ENCODE measurements at regions not wholly inside any gene's neighbourhood (a gene's known extent, or its start where the extent isn't known, plus 50 kb on each side); places are given as distances from the start of the nearest gene placed in this dataset.

DNA sequence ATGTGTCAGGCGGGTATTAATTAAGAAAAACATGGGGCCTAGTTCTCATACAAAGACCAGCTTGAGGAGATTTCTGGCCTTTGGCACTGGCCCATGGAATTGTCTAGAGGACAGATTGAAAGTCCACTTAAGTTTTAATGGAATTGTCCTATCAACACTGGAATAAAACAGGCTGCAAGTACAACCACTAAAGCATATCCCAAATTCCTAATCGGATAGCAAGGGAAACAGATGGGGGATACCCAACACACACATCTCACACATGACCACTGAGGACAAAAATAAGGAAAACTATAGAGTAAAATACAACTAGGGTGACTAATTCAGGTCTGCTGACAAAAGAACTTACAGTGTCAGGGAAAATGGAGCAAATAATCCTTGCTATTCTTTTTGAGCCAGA lies 167.8 kb downstream of the GASK1B start:
- H3K9me3 ChIP-seq: no peaks in the 10 kb centered on the region

DNA sequence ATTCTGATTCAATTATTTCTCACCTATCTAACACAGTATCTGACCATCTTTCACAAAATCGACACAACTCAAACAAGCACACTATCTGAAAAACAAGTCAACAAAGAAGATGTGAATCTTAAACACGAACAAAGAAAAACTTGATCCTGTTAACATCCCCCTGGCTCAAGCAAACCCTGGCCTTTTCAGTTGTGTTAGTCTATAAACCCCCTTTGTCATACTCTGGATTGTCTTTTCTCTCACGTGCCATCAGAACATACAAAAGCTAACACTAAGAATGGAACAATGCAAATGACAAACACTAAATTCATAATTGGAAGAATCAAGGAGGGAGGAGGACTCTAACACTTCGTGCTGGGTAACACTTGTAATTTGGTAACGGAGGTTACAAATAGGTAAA lies 168.7 kb downstream of the GASK1B start:
- intact Hi-C loops (cut with DNase I): no loop called here
- TF ChIP-seq POLR2A (IDR thresholded peaks at IDR 0.05): no peak
- TF ChIP-seq POLR2AphosphoS5 (IDR thresholded peaks at IDR 0.05): no peak
- no peak for TF ChIP-seq CTCF (IDR thresholded peaks at IDR 0.05)

More for the DNA sequence above, 167.8 kb downstream of the GASK1B start:
- no peak overlapping the region for H3K27ac ChIP-seq
- intact Hi-C loops (cut with DNase I): no loop called here
- no peaks in the 10 kb centered on the region for H3K4me1 ChIP-seq (replicated peaks)
- DNase-seq (ENCODE audit: low spot score): no peak
- no peaks in the 10 kb centered on the region for H3K36me3 ChIP-seq
- no peak overlapping the region for H3K4me3 ChIP-seq
- TF ChIP-seq CTCF (IDR thresholded peaks at IDR 0.05): no peak
- no peak for TF ChIP-seq POLR2A (IDR thresholded peaks at IDR 0.05)
- no peak for TF ChIP-seq POLR2AphosphoS5 (IDR thresholded peaks at IDR 0.05)
- 81% methylated on average over 2 of the region's 2 CpGs for whole genome bisulfite sequencing
- no peaks in the 10 kb centered on the region for H3K27me3 ChIP-seq (replicated peaks; ENCODE audit: insufficient read depth)

DNA sequence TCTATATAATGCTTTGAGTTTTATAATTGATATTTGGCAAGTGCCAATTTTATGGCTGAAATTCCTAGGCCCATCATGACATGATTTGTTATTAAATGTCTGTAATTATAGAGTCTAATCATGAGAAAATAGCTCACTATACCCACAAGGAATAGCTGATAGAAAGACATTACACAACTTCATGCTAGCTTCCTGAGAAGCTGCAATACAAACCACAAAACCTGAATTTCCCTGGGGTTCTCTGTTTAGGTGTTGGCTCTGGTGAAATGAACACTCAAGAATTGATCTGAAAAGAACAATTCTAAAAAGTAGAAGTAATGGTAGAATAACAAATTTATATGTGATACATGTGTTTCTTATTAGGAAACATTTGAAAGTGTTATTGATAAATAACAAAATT lies 169.6 kb downstream of the GASK1B start:
- Histone ChIP-seq H3K27ac (no peak overlapping the region), H3K4me3 (no peak overlapping the region), H3K36me3 (no peaks in the 10 kb centered on the region), H3K4me1 (replicated peaks) (no peaks in the 10 kb centered on the region), H3K9me3 (no peaks in the 10 kb centered on the region), H3K27me3 (replicated peaks; ENCODE audit: insufficient read depth) (no peaks in the 10 kb centered on the region)
- no peak for DNase-seq (ENCODE audit: low spot score)
- TF ChIP-seq CTCF (IDR thresholded peaks at IDR 0.05) (no peak), POLR2AphosphoS5 (IDR thresholded peaks at IDR 0.05) (no peak), POLR2A (IDR thresholded peaks at IDR 0.05) (no peak)
- intact Hi-C loops (cut with DNase I): no loop called here

More for the DNA sequence above, 168.7 kb downstream of the GASK1B start:
- no peaks in the 10 kb centered on the region for H3K36me3 ChIP-seq
- 78% methylated on average over 5 of the region's 5 CpGs for WGBS
- no peak for DNase-seq (ENCODE audit: low spot score)
- no peak overlapping the region for H3K27ac ChIP-seq
- H3K4me3 ChIP-seq: no peak overlapping the region
- no peaks in the 10 kb centered on the region for H3K9me3 ChIP-seq
- H3K4me1 ChIP-seq (replicated peaks): no peaks in the 10 kb centered on the region
- H3K27me3 ChIP-seq (replicated peaks; ENCODE audit: insufficient read depth): no peaks in the 10 kb centered on the region

DNA sequence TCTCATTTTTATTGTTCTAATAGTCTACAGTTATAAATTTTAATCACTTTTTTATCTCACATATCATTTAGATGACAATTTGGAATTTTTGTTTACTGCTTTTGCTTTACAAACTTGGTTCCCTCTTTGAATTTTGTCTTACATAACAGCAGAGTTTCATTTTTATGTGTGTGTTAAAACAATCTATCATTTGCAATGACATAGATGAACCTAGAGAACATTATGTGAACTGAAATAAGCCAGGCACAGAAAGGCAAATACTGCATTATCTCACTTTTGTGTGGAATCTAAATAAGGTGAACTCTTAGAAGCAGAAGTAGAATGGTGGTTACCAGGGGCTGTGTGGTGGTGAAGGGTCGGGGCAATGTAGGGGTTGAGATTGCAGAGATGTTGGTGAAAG lies 170.7 kb downstream of the GASK1B start:
- no peak for DNase-seq (ENCODE audit: low spot score)
- Histone ChIP-seq H3K9me3 (no peaks in the 10 kb centered on the region), H3K27me3 (replicated peaks; ENCODE audit: insufficient read depth) (no peaks in the 10 kb centered on the region), H3K4me3 (no peak overlapping the region), H3K27ac (no peak overlapping the region), H3K4me1 (replicated peaks) (no peaks in the 10 kb centered on the region), H3K36me3 (no peaks in the 10 kb centered on the region)
- intact Hi-C loops (cut with DNase I): no loop called here
- TF ChIP-seq POLR2A (IDR thresholded peaks at IDR 0.05): no peak
- no peak for TF ChIP-seq POLR2AphosphoS5 (IDR thresholded peaks at IDR 0.05)
- TF ChIP-seq CTCF (IDR thresholded peaks at IDR 0.05): no peak
- 89% methylated on average over 1 of the region's 1 CpG for WGBS

GRCh38 chr4:158001756-158002155 lies 171.1 kb downstream of the GASK1B start:
- Histone ChIP-seq H3K27ac (no peak overlapping the region), H3K36me3 (no peaks in the 10 kb centered on the region), H3K27me3 (replicated peaks; ENCODE audit: insufficient read depth) (no peaks in the 10 kb centered on the region), H3K9me3 (no peaks in the 10 kb centered on the region), H3K4me3 (no peak overlapping the region), H3K4me1 (replicated peaks) (peaks cover 2% of the 10 kb centered on the region)
- 71% methylated on average over 2 of the region's 2 CpGs for WGBS
- no peak for DNase-seq (ENCODE audit: low spot score)
- intact Hi-C loops (cut with DNase I): no loop called here
- TF ChIP-seq POLR2AphosphoS5 (IDR thresholded peaks at IDR 0.05): no peak
- no peak for TF ChIP-seq POLR2A (IDR thresholded peaks at IDR 0.05)
- no peak for TF ChIP-seq CTCF (IDR thresholded peaks at IDR 0.05)

Data from prostate gland (tissue), 2 donors.